ACHN (cell line): ENCODE measurements at regions not wholly inside any gene's neighbourhood (a gene's known extent, or its start where the extent isn't known, plus 50 kb on each side); places are given as distances from the start of the nearest gene placed in this dataset.

Experiments used
- DNase-seq: peaks from one replicate; pipeline ENCODE4 v3.0.0-alpha.2; 2015
- in situ Hi-C: cut with HindIII; loops from 2 replicates; pipeline ENCODE4 v1.10.0; 2017; ENCODE audit warnings: low sequenced_read_pairs, low pct_ligation_motif_present, low pct_unique_long_range_greater_than_20kb

DNA sequence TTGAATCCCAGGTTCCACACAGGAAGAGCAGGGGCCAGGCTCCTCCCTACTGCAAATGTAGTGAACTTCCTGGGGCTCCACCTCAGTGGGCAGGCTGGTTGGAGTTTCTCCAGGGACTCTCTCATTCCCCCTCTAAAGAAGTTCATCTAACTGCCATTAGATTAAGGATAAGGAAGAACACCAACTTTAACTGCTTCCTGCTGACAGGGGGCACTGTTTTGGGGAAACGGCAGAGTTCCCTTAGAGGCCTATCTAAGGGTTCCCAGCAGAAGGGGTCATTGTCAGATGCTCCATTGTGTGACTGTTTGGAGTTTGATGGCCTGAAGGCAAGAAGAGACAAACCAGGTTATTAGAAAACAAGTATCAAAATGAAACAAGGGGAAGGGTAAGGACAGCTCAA lies 2159.7 kb upstream of the PIK3C3 start:
- in situ Hi-C loops = no loop called here
- no peak for DNase-seq

GRCh38 chr18:39793609-39794008 lies 2161.4 kb upstream of the PIK3C3 start:
- DNase-seq = no peak
- in situ Hi-C loops = no loop called here

DNA sequence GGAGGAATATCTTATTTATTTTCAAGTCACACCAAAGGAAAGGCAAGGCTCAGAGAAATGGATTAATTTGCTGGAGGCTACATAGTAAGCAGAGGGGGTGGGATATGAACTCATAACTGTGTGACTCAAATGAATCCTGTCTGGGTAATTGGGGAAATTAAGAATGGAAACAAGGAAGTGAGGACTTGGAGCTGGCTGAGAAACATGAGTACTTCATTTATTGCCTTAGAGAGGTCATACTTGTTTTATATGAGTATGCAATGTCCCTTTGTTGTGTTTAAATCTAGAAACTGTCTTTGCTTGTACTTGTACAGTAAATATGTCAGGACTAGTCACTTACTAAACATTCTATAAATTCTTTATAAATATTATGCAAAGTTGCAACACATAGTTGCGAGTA lies 2166.7 kb upstream of the PIK3C3 start:
- in situ Hi-C loops = no loop called here
- DNase-seq = no peak

DNA sequence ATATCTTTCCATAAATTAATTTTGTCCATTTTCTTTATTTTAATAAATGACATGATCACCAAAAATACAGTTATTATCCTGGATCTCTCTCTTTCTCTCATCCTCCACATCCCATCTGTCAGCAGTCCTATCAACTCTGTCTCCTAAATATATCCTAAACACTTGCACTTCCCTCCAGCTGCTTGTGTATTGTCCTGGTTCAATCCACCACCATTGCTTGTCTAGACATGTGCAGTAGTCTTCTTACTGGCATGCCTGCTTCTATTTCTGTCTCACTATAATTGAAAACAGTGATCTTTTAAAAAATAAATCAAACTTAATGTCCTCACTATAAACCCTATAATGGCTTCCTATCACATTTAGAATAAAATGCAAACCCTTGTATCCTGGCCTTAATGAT lies 2168.6 kb upstream of the PIK3C3 start:
- no peak for DNase-seq
- in situ Hi-C loops = no loop called here

GRCh38 chr18:39784541-39784940 lies 2170.5 kb upstream of the PIK3C3 start:
- in situ Hi-C loops = no loop called here
- no peak for DNase-seq

- in situ Hi-C loops = no loop called here
- DNase-seq = no peak
These were observed 2173.5 kb upstream of the PIK3C3 start for GRCh38 chr18:39781565-39781964.

- no peak for DNase-seq
- in situ Hi-C loops = no loop called here
These were observed 2174.3 kb upstream of the PIK3C3 start for GRCh38 chr18:39780774-39781173.

DNA sequence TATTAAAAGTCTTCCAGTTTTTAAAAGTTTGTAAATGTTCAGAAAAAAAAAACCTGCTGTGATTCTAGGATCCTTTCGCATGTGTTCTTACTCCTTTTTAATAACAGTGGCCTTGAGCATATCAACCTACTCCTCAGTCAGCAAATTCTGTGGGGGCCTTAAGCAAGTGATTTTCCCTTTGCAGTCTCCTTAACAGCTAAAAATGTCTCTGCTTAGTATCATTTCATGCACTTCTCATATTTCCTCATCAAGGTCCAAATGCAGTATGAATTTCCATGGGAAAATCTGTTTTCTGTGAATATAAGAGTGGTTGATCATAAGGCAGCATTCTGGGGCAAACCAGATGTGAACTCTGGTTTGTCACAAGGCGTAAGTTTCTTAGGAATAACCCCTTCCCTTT lies 2175.1 kb upstream of the PIK3C3 start:
- in situ Hi-C loops = no loop called here

DNA sequence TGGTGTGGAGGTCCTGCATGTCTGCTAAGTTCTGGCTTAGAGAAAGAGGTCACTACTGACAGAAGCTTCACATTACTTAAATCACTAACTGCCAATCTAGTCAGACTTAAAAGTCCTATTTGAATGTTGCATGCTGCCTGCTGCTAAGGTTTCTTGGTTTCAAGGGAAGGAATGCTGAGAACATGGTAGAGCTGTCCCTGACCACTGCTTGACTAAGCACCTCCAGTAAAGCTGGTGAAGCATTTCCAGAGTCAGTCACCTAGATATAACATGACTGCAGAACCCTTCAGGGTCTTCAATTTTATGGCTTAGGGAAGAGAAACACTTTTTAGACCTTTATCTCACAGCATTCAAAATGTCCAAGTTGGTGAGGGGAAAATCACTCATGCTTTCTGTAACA lies 2178.3 kb upstream of the PIK3C3 start:
- in situ Hi-C loops = no loop called here
- DNase-seq = peak; percentile 29

More for the DNA sequence above, 2175.1 kb upstream of the PIK3C3 start:
- no peak for DNase-seq

GRCh38 chr18:39774957-39775598 lies 2180.0 kb upstream of the PIK3C3 start:
- in situ Hi-C loops = no loop called here

GRCh38 chr18:39773646-39774045 lies 2181.4 kb upstream of the PIK3C3 start:
- in situ Hi-C loops = no loop called here
- DNase-seq = no peak

More at GRCh38 chr18:39774957-39775598, 2180.0 kb upstream of the PIK3C3 start:
- no peak for DNase-seq

DNA sequence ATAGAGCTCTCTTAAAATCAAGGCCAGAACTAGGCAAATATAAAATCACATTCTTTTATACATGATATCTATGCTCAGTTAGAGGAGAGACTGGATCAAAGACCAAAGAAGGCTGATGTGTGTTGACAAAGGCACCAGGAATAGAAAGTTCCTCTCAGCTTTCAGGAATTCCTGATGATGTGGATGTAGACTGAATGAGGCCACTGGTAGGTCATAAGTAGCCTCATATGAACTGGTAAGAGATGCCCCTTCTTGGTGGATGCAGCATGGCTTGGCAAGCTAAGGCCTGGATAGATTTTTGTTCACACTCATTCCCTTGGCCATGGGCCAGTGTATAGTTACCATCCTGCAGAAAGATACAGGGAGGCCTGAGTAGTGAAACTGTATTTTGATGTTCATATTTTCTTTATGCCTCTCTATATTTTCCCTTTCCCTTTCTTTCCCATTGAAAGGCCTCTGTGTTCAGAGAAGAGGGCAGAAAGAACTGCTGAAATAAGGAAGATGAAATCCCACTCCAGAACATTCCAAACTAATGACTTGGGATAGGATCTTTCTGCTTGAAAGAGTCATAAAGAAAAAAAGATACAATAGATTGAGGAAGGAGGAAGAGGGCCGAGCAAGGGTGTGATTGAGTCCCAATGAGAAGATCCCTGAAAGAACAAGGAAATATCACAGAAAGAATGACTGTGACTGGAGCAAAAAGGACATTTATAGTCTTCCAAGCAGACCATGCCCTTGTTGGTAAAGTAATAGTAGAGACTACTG lies 2182.7 kb upstream of the PIK3C3 start:
- in situ Hi-C loops = no loop called here

DNA sequence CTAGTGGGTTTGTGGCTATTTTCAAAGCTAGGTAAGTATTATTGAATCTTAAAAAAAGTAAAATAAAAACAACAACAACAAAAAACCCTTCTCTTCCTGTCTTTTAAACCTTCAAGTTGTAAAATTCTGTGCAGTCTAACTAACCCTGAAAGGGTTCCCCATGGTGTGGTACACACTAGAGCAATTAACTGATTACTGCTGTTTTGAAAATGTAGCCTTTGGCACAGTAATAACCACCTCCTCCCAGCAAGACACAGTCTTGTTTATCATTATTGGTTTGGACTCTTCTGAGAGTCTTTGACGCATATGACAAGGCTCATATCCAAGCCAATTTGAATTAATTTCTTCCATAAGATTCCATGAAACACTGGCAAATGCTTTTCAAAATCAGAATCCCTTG lies 2184.6 kb upstream of the PIK3C3 start:
- in situ Hi-C loops = no loop called here
- no peak for DNase-seq

More for the DNA sequence above, 2182.7 kb upstream of the PIK3C3 start:
- DNase-seq = no peak

GRCh38 chr18:39764873-39765272 lies 2190.2 kb upstream of the PIK3C3 start:
- DNase-seq = no peak
- in situ Hi-C loops = no loop called here

DNA sequence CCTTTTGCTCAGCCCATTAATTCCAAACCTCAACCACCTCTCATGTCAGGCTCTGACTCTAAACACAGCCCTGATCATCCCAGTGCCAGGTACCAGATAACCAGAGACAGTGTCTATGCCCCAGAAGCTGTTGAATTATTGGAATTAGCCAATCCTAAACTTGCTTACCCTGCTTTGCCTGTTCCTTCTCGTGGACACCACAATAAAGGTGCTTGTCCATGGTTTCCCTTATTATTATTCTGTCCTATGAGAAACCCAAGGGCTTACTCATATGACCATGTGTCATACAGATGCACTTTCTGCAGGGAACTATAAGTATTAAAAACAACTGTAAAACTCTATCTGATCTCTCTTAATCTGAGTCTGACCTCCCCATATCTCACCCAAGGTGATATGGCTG lies 2193.8 kb upstream of the PIK3C3 start:
- in situ Hi-C loops = no loop called here
- DNase-seq = no peak

- in situ Hi-C loops = no loop called here
- no peak for DNase-seq
These were observed 2194.3 kb upstream of the CELF4 start for GRCh38 chr18:39759926-39760325.

DNA sequence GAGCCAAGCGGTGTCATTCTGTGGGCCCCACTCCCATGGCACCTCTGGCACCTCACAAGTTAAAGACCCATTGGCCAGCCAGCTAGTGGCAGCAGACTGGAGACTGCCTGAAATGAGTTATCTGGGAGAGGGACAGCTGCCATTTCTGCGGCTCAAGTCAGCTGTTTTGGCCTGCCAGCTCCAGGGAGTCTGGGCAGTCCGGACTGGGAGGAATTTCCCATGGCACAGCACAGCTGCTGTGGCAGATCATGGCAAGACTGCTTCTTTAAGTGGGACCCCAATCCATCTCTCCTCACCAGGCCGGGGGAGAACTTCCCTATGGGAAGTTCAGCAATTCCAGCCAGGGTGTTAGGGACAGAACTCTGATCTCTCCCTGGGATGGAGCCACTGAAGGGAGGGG lies 2187.6 kb upstream of the CELF4 start:
- DNase-seq = no peak
- in situ Hi-C loops = no loop called here

DNA sequence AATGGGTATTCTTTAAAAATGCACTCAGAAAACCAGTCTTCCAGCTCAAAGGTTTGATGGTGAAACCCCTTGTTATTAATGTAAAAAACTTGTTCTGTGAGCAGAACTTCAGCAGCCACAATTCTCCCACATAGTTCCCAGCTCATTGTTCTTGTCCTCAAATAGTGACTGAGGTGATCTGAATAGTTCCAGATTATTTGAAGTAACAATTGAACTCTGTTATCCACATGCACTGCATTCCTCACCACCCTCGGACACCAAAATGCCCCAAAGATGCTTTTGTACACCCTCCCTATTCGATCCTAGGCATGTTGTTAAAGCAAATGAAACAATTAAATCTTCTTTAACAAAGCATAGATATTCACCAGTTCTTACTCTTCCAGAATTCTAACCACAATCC lies 2186.8 kb upstream of the CELF4 start:
- in situ Hi-C loops = no loop called here
- no peak for DNase-seq

- in situ Hi-C loops = no loop called here
- DNase-seq = no peak
These were observed 2186.3 kb upstream of the CELF4 start for GRCh38 chr18:39751921-39752320.

DNA sequence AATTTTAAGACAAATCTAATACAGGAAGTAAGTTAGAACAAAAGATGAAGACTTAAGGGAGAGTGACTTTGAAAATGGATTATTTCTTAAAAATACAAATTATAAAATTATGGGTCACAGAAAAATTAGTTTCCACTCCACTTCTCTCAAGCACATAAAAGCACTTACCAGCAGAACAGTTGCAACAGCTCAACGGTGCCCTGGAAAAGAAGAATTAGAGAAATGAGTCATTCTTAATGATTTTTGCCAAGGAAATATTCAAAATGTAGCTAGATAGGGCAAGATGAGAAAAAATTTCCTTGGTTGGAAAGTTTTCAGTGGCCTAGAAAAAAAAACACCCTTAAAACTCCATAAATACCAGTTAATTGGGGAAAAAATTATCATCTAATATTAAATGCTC lies 2185.6 kb upstream of the CELF4 start:
- in situ Hi-C loops = no loop called here

More for the DNA sequence above, 2185.6 kb upstream of the CELF4 start:
- no peak for DNase-seq
